ENCODE measurements at regions not wholly inside any gene's neighbourhood (a gene's known extent, or its start where the extent isn't known, plus 50 kb on each side); places are given as distances from the start of the nearest gene placed in this dataset.
A peak's percentile ranks its signal among the peaks of the same experiment; 100 is the strongest.
"Not testable (repeated sequence)": the region's sequence is repeated elsewhere in the genome, so short reads cannot be mapped to it uniquely, and the experiment has no call there.

DNA sequence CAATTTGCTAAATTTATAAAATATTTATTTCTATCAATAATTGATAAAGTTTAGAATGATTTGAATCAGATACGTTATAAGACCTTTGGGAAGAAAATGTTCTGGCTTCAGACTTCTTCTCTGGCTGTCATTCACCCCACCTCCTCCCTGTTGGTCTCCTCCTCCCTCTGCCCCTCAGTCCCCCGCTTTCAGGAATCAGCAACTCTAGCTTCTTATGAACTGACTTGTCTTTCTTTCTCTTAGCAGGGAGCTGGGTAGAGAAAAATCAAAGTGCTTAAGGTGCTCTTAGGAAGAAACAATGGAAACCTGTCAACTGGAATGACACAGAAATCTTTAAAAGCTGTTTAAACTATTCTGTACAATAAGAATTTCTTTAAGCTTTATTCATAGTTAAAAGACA, 71.3 kb upstream of the ETV3 start:
- H3K36me3 Mint-ChIP-seq: no peaks in the 10 kb centered on the region
- H3K9me3 Mint-ChIP-seq: peaks cover 9 to 22% (median 20%) of the 10 kb centered on the region in 3 donors
- no peak overlapping the region for H3K4me3 Mint-ChIP-seq
- no peaks in the 10 kb centered on the region for H3K4me1 Mint-ChIP-seq
- no peak overlapping the region for H3K27ac Mint-ChIP-seq
- peaks cover 28% of the 10 kb centered on the region for H3K27me3 Mint-ChIP-seq

DNA sequence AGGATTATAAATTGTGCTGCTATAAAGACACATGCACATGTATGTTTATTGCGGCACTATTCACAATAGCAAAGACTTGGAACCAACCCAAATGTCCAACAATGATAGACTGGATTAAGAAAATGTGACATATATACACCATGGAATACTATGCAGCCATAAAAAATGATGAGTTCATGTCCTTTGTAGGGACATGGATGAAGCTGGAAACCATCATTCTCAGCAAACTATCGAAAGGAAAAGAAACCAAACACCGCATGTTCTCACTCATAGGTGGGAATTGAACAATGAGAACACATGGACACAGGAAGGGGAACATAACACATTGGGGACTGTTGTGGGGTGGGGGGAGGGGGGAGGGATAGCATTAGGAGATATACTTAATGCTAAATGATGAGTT, 67.8 kb upstream of the ETV3 start:
- not testable (repeated sequence) for H3K4me3 Mint-ChIP-seq, H3K9me3 Mint-ChIP-seq, H3K36me3 Mint-ChIP-seq, H3K4me1 Mint-ChIP-seq, H3K27ac Mint-ChIP-seq
- peaks cover 22% of the 10 kb centered on the region for H3K27me3 Mint-ChIP-seq

DNA sequence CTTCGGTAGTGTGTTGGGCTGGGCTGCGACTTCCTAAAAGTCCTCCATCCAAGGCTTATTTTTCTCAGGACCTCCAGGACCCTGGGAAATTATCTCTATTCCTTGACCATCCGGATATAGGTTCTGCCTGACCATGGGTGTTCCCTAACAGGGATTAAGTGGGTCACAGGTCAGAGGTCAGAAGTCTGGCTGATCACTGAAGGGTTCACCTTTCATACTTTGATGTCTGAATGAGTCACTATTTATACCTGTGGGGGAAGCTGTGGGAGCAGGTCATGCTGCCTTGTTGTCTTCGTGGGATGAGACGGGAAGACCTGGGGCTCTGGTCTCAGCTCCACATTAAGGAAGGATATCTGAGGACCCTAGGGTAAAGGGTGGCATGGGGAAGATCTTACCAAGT, 65.0 kb upstream of the ETV3 start:
- H3K27ac Mint-ChIP-seq: no peak overlapping the region
- peaks cover 17% of the 10 kb centered on the region for H3K27me3 Mint-ChIP-seq
- no peaks in the 10 kb centered on the region for H3K4me1 Mint-ChIP-seq
- no peak overlapping the region for H3K4me3 Mint-ChIP-seq
- H3K9me3 Mint-ChIP-seq: no peaks in the 10 kb centered on the region
- H3K36me3 Mint-ChIP-seq: peaks cover 3% of the 10 kb centered on the region

DNA sequence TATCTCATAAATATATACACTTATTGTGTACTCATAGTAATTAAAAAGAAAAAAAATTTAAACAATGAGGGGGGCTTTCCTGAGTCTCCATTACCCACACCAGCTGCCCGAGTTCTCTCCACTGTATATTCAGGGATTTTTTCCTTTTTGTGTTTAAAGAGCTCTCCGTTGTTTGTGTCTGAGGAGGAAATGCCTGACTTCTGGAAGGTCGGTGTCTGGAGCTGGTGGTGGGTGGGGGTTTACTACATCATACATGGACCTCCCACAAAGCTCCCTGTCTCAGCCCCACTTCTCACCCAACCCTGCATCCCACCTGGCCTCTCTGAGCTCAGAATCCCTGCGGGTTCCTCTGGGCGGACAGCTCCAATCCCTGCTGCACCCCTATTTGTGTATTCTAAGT, 64.1 kb upstream of the ETV3 start:
- Mint-ChIP-seq H3K4me3 (no peak overlapping the region), H3K27ac (peak overlapping the region in 1 of 3 donors; percentile 40), H3K27me3 (peaks cover 17% of the 10 kb centered on the region), H3K4me1 (no peaks in the 10 kb centered on the region), H3K36me3 (peaks cover 3% of the 10 kb centered on the region), H3K9me3 (no peaks in the 10 kb centered on the region)

DNA sequence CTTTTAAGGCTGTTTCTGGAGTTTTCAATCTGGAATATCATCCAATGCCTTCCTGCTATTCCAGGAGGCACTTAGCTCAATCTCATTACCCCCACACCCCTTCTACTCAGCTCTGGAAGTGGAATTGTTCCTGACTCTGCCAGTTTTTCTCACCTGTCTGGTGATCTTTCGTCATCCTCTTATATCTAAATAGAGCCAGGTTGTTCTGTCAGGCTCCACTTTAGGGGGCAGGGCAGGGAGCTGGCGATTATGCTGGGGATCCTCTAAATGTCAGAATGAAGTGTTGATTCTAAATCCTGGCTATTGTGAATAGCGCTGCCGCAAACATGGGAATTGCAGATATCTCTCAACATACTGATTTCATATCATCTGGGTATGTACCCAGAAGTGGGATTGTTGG, 63.6 kb upstream of the ETV3 start:
- H3K4me3 Mint-ChIP-seq: no peak overlapping the region
- H3K4me1 Mint-ChIP-seq: no peaks in the 10 kb centered on the region
- peaks cover 15% of the 10 kb centered on the region for H3K27me3 Mint-ChIP-seq
- no peak overlapping the region for H3K27ac Mint-ChIP-seq
- no peaks in the 10 kb centered on the region for H3K9me3 Mint-ChIP-seq
- peaks cover 3% of the 10 kb centered on the region for H3K36me3 Mint-ChIP-seq

DNA sequence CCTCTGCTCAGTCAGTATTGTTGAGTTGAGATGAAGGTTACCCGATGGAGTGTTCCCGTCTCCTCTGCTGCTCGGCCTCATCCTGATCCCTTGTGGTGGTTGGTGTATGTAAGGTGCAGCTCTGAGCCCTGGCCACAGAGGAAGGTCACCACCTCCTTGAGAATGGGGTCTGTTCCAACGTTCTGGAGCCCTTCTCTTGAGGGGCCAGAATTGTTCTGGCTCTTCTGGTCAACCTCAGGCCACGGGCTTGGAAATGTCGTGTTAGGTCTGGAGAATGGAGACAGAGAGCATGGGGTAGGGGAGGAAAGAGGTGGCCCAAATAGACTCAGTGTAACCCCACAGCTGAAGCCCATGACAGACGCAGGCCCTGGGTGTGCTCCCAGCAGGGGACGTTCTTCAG, 62.3 kb upstream of the ETV3 start:
- Mint-ChIP-seq H3K9me3 (no peaks in the 10 kb centered on the region), H3K27ac (no peak overlapping the region), H3K4me1 (no peaks in the 10 kb centered on the region), H3K4me3 (no peak overlapping the region), H3K36me3 (peaks cover 3% of the 10 kb centered on the region), H3K27me3 (peaks cover 15% of the 10 kb centered on the region)

DNA sequence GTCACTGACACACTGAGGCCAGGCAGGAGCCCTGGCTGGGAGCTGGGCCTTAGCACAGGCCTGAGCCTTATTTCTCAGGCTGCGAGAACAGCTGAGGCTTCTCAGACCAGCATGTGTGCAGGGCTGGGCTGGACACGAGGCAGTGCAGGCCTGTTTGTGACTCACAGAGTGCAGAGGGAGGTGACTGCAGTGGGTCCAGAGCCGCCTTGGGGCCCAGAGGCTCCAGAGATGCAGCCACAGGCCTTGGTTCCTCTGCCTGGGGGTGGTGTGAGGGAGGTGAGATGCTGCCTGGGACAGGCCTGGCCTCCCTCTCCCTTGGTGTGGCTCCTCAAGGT, 61.2 kb upstream of the ETV3 start:
- Mint-ChIP-seq H3K36me3 (peaks cover 3% of the 10 kb centered on the region), H3K27ac (no peak overlapping the region), H3K9me3 (no peaks in the 10 kb centered on the region), H3K4me1 (peaks cover 0 to 2% (median 2%) of the 10 kb centered on the region in 3 donors), H3K27me3 (peaks cover 10% of the 10 kb centered on the region), H3K4me3 (no peak overlapping the region)

DNA sequence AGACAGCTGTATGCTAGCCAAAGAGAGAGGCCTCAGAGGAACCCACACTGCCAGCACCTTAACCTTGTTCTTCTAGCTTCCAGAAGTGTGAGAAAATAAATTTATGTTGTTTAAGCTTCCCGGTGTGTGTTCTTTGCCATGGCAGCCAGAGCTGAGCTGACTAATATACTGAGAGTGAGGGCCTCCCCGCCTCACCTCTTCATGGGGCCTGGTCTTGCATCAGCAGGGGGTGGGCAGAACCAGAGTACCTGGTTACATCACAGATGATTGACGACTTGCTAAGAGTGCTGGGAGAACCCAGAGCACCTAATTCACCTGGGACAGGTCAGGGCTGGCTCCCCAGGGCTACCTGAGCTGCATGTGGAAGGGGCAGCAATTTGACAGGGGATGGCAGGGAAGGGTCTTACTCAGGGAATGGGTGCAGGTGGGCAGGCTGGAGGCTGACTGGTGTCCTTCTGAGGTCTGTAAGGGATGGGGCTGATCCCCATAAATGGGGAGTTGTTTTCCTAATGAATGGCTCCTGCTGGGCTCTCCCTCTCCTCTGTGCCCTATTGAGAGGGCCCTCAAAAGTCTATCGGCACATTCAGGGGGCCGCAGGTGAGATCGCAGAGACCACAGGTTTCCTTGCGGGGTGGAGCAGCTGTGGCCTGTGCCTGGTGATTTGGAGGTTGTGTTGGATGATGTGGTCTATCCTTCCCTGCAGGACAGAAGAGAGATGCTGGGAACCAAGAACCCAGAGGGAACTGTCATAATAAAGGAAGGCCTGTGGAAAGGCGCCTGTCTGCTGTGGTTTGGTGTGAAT, 60.6 kb upstream of the ETV3 start:
- H3K9me3 Mint-ChIP-seq: no peaks in the 10 kb centered on the region
- H3K4me1 Mint-ChIP-seq: peaks cover 2% of the 10 kb centered on the region in 3 donors
- H3K27me3 Mint-ChIP-seq: peaks cover 8% of the 10 kb centered on the region
- H3K36me3 Mint-ChIP-seq: peaks cover 3% of the 10 kb centered on the region
- no peak overlapping the region for H3K27ac Mint-ChIP-seq
- H3K4me3 Mint-ChIP-seq: no peak overlapping the region

DNA sequence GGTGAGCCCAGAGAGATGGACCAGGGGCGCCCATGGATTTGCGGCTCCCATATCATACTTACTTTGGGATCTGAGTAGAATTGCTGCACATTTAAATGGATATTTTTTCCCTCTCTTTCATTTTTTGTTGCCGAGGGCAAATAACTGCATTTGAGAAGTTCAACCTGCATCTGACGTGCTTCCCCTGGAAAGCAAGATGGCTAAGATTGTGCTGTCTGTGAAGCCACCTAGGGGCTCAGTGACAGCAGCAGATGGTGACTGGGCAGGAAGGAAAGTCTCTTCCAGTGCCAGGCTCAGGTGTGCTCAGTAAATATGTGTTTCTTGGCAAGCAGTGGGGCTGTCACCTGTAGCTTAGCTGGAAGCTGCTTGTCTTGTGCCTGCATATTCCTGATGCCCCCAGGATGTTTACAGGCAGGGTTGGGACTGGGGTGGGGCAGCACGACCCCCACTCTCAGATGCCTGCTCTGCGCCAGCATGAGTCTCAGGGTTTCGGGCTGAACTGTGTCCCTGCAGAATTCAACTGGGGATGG, 59.8 kb upstream of the ETV3 start:
- no peak overlapping the region for H3K4me3 Mint-ChIP-seq

DNA sequence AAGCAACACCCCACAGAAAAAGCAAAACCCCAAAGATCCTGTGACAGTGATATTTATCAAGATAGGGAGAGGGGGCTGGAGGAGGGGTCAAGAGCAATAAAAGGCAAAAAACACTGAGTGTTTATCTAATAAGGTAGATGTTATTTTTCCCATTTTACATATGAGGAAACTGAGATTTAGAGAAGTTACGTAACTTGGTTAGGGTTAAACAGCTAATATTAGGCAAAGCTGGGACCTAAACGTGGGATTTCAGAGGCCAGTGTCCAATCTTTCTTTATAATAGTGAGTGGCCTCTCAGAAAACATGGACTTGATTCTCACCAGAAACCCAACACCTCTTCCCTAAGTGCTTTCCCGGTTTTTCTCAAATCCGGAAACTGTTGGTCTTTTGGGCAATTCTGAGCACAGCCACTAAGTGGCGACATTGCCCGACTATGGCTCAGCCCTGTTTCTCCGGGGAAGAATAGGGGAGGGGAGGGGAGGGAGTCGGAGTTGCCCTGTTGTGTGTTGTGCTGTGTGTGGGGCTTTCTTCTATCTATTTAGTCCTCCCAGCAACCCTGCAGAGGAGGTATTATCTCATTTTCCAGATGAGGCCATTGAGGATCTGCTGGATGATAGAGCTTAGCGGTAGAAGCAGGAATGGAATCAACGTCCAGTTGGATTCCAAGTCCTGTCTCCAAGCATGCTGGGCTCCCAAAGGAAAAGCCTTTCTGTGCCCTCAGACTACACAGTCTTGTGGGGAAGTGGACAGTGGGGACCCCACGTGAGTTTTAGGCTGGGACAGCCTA, 58.7 kb upstream of the ETV3 start:
- H3K9me3 Mint-ChIP-seq, H3K36me3 Mint-ChIP-seq, H3K27me3 Mint-ChIP-seq, H3K4me1 Mint-ChIP-seq, H3K27ac Mint-ChIP-seq, H3K4me3 Mint-ChIP-seq: not testable (repeated sequence)

More for the DNA sequence above, 59.8 kb upstream of the ETV3 start:
- Mint-ChIP-seq H3K27me3 (peaks cover 6% of the 10 kb centered on the region), H3K36me3 (peaks cover 3% of the 10 kb centered on the region), H3K4me1 (peaks cover 2 to 4% (median 2%) of the 10 kb centered on the region in 3 donors), H3K27ac (no peak overlapping the region), H3K9me3 (no peaks in the 10 kb centered on the region)

DNA sequence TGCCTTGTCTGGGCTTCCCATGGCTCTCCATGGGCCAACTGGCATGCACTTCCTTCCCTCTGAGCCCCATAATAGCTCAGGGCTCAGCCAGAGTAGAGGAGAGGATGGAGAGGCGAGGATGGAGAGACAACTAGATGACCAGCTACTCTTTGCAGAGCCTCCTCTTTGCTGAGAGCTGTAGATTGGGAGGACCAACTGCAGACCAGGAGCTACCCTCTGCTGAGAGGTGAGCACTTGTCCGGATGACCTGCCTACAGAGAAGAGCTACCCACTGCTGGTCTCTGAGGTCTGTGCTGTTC, 58.0 kb upstream of the ETV3 start:
- H3K27ac Mint-ChIP-seq: no peak overlapping the region
- H3K4me1 Mint-ChIP-seq: peaks cover 2 to 4% (median 2%) of the 10 kb centered on the region in 3 donors
- peaks cover 11% of the 10 kb centered on the region for H3K27me3 Mint-ChIP-seq
- H3K36me3 Mint-ChIP-seq: peaks cover 3% of the 10 kb centered on the region
- H3K9me3 Mint-ChIP-seq: no peaks in the 10 kb centered on the region
- H3K4me3 Mint-ChIP-seq: no peak overlapping the region

DNA sequence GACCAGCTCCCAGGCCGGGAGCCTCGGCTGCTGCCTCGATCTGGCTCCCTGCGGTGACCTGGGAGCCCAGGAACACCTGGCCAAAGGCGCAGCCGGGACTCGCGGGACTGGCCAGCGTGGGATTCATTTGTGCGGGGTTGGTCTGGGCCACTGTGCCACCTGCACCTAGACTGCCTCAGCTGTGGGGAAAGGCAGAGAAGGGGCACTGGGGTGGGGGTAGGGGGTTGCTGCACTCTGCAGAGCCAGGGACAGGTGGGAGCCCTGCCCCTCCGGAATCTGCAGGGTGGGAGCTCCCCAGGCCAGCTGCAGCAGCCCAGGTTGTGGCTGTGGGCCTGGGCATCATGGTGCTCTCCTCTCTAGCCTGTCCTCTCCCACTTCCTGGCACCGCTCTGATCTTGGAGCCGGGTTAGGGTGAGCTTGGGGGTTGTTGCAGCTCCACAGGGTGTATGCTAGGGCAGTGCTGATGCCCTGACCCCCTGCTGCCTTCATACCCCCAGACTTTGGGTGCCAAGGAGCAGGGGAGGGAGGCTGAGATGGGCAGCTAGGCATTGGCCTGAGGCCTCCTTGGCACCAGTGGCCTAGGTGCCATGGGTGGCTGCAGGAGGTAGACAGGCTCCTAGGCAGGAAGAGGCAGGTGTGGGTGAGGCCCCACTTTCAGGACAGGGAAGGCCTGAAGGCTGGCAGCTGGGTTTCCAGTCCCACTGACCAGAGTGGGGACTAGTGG, 57.5 kb upstream of the ETV3 start:
- Mint-ChIP-seq H3K9me3 (no peaks in the 10 kb centered on the region), H3K4me3 (no peak overlapping the region), H3K27me3 (peaks cover 11% of the 10 kb centered on the region), H3K27ac (no peak overlapping the region), H3K36me3 (peaks cover 3% of the 10 kb centered on the region), H3K4me1 (peaks cover 2 to 4% (median 2%) of the 10 kb centered on the region in 3 donors)

DNA sequence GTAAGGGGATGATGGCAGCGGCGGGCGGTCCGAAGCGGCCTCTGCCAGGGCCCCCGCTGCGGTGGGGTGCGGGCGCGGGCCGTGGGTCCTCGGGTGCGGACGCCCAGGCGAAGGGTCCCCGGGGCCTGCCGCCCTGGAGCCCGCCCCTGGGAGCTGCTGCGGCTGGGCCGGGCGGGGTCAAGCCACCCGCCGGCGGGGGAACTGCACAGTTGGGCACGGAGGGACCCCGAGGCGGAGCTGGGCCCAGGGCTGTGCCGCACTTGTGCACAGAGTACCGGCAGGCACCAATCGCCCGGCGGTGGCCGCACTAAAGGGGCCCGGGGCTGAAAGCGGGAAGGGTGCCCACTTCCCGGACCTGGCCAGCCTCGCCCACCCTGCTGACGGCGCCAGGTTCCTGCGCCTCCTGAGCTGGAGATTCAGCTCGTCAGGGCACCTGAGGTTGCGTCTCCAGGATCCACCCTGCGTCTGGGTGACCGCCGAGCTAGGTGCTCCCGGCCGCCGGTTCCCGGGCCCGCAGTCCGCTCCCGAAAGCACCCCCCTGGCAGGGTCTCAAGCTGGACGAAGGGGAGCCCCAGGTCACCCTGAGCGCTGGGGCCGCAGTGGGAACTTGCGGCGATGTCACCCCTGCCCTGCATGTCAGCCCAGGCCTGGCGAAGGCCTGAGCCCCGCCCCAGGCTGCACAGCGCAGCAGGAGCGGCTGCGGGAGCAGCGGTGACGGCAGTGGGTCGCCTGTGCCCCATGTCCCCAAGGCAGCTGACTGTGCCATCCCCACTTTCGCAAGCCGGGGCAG, 56.7 kb upstream of the ETV3 start:
- Mint-ChIP-seq H3K4me1 (peaks cover 2 to 4% (median 2%) of the 10 kb centered on the region in 3 donors), H3K9me3 (no peaks in the 10 kb centered on the region), H3K27me3 (peaks cover 11% of the 10 kb centered on the region), H3K36me3 (peaks cover 3% of the 10 kb centered on the region), H3K27ac (no peak overlapping the region), H3K4me3 (no peak overlapping the region)

DNA sequence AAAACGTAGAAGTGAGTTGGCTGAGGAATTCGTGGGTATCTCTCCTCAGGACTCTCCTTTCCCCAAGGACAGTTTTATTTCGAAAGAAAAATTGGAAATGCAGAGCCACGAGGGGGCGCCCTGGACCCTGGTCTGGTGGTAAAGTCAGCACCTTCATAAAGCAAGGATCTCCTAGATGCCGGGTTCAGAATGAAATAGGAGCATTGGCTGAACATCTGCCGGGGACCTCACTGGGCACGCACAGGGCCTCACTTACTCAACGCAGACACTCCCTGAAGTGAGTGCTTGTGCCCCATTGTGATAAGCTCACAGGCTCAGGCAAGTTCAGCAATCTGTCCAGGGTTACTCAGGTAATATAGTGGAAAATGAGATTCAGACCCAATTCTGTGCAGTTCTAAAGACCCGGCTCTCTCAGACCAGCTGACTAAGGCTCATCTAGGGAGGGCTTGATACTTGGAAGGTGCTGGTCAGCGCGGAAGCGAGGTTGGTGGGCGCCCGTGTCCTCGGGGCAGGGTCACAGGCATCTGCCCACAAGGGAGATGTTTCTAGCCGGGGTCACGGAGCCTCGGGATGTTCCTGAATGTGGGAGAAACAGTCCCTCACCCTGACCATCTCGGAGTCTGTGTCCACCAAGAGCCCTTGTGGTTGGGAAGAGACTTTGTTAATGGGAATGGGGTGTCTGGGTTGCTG, 55.7 kb upstream of the ETV3 start:
- Mint-ChIP-seq H3K27me3 (peaks cover 11% of the 10 kb centered on the region), H3K36me3 (peaks cover 3% of the 10 kb centered on the region), H3K9me3 (no peaks in the 10 kb centered on the region), H3K4me3 (peak overlapping the region in 1 of 4 donors; percentile 60), H3K27ac (no peak overlapping the region), H3K4me1 (peaks cover 2 to 4% (median 2%) of the 10 kb centered on the region in 3 donors)
